Neutrophil (primary cell): ENCODE measurements at regions not wholly inside any gene's neighbourhood (a gene's known extent, or its start where the extent isn't known, plus 50 kb on each side); places are given as distances from the start of the nearest gene placed in this dataset.

ENCODE experiments used
- H3K27ac ChIP-seq: fragments of 200-600 bp; sonication (generic); 2 replicates; pipeline ENCODE4 v1.5.1; 2016; ENCODE audit warnings: mild to moderate bottlenecking, moderate library complexity
- H3K27me3 ChIP-seq: fragments of 200-600 bp; sonication (generic); 2 replicates; pipeline ENCODE4 v1.6.0; 2016; ENCODE audit warnings: mild to moderate bottlenecking
- H3K36me3 ChIP-seq: fragments of 200-600 bp; sonication (generic); 2 replicates; pipeline ENCODE4 v1.5.1; 2017
- H3K4me1 ChIP-seq, 2 experiments: fragments of 200-600 bp in 1 of 2; sonication (generic) in 1 of 2; 1 replicate in 1 of 2; 2 replicates in 1 of 2; pipeline versions ENCODE4 v1.5.1 to v1.6.1; 2013 to 2016; ENCODE audit warnings: low read depth in 1 of 2, low read length in 1 of 2, mild to moderate bottlenecking in 1 of 2, moderate library complexity in 1 of 2; ENCODE audit not compliant: control insufficient read depth in 1 of 2, insufficient read depth in 1 of 2
- H3K4me3 ChIP-seq, 2 experiments: fragments of 200-600 bp in 1 of 2; sonication (generic) in 1 of 2; 1 replicate in 1 of 2; 2 replicates in 1 of 2; pipeline ENCODE4 v1.5.1; 2013 to 2016; ENCODE audit warnings: low read depth in 1 of 2, low read length in 1 of 2, mild to moderate bottlenecking in 1 of 2, moderate library complexity in 1 of 2
- H3K9me3 ChIP-seq: fragments of 200-600 bp; sonication (generic); 2 replicates; pipeline ENCODE4 v1.5.1; 2016
- CTCF ChIP-seq: fragments of 200-600 bp; sonication (generic); IDR thresholded peaks from 2 replicates; pipeline ENCODE4 v1.5.1; 2016; ENCODE audit warnings: antibody characterized with exemption

- Histone ChIP-seq H3K4me3 (no peak overlapping the region), H3K27me3 (no peaks in the 10 kb centered on the region), H3K27ac (no peak overlapping the region), H3K9me3 (no peaks in the 10 kb centered on the region), H3K4me1 (no peaks in the 10 kb centered on the region), H3K36me3 (no peaks in the 10 kb centered on the region)
- no peak for TF ChIP-seq CTCF
Measured at GRCh38 chr15:98257290-98257689, 296.8 kb downstream of the ARRDC4 start.

- TF ChIP-seq CTCF: no peak
- Histone ChIP-seq H3K36me3 (no peaks in the 10 kb centered on the region), H3K4me1 (no peaks in the 10 kb centered on the region), H3K9me3 (no peaks in the 10 kb centered on the region), H3K27me3 (no peaks in the 10 kb centered on the region), H3K27ac (no peak overlapping the region), H3K4me3 (no peak overlapping the region)
Measured at GRCh38 chr15:98263787-98264186, 303.3 kb downstream of the ARRDC4 start.

GRCh38 chr15:98266295-98266694, 305.8 kb downstream of the ARRDC4 start:
- H3K36me3 ChIP-seq: no peaks in the 10 kb centered on the region
- no peaks in the 10 kb centered on the region for H3K27me3 ChIP-seq
- TF ChIP-seq CTCF: no peak
- H3K9me3 ChIP-seq: no peaks in the 10 kb centered on the region
- no peak overlapping the region for H3K4me3 ChIP-seq
- no peak overlapping the region for H3K27ac ChIP-seq
- H3K4me1 ChIP-seq: no peaks in the 10 kb centered on the region

GRCh38 chr15:98268163-98268562, 307.7 kb downstream of the ARRDC4 start:
- TF ChIP-seq CTCF: no peak
- no peaks in the 10 kb centered on the region for H3K36me3 ChIP-seq
- no peaks in the 10 kb centered on the region for H3K27me3 ChIP-seq
- no peak overlapping the region for H3K4me3 ChIP-seq
- H3K9me3 ChIP-seq: no peaks in the 10 kb centered on the region
- no peaks in the 10 kb centered on the region for H3K4me1 ChIP-seq
- H3K27ac ChIP-seq: no peak overlapping the region

GRCh38 chr15:98272625-98273024, 312.1 kb downstream of the ARRDC4 start:
- Histone ChIP-seq H3K27me3 (no peaks in the 10 kb centered on the region), H3K4me1 (no peaks in the 10 kb centered on the region), H3K27ac (no peak overlapping the region), H3K36me3 (no peaks in the 10 kb centered on the region), H3K9me3 (no peaks in the 10 kb centered on the region), H3K4me3 (no peak overlapping the region)
- no peak for TF ChIP-seq CTCF

- Histone ChIP-seq H3K27me3 (peaks cover 12% of the 10 kb centered on the region), H3K4me3 (no peak overlapping the region), H3K27ac (no peak overlapping the region), H3K36me3 (no peaks in the 10 kb centered on the region), H3K4me1 (no peaks in the 10 kb centered on the region), H3K9me3 (no peaks in the 10 kb centered on the region)
- TF ChIP-seq CTCF: no peak
Measured at GRCh38 chr15:98276018-98276417, 315.5 kb downstream of the ARRDC4 start.
